ENCODE measurements at regions not wholly inside any gene's neighbourhood (a gene's known extent, or its start where the extent isn't known, plus 50 kb on each side); places are given as distances from the start of the nearest gene placed in this dataset.

GRCh38 chr3:55247666-55248065, 239.4 kb downstream of the WNT5A start:
- TF ChIP-seq CTCF (IDR thresholded peaks at IDR 0.05; ENCODE audit: unreplicated experiment), result no peak
- Mint-ChIP-seq H3K4me3 (ENCODE audit: low read depth) (no peak overlapping the region), H3K27ac (no peak overlapping the region), H3K4me1 (ENCODE audit: low read depth) (peaks cover 16% of the 10 kb centered on the region), H3K36me3 (ENCODE audit: insufficient read depth) (peaks cover 2% of the 10 kb centered on the region), H3K9me3 (ENCODE audit: low read depth) (peaks cover 20% of the 10 kb centered on the region), H3K27me3 (peaks cover 10% of the 10 kb centered on the region)
- no peak for DNase-seq (ENCODE audit: low spot score, unreplicated experiment)

GRCh38 chr3:55246033-55246432, 241.1 kb downstream of the WNT5A start:
- Mint-ChIP-seq H3K4me1 (ENCODE audit: low read depth) (peaks cover 16% of the 10 kb centered on the region), H3K9me3 (ENCODE audit: low read depth) (peaks cover 20% of the 10 kb centered on the region), H3K4me3 (ENCODE audit: low read depth) (no peak overlapping the region), H3K36me3 (ENCODE audit: insufficient read depth) (peaks cover 2% of the 10 kb centered on the region), H3K27ac (peak overlapping the region; percentile 17), H3K27me3 (peaks cover 10% of the 10 kb centered on the region)
- no peak for TF ChIP-seq CTCF (IDR thresholded peaks at IDR 0.05; ENCODE audit: unreplicated experiment)
- no peak for DNase-seq (ENCODE audit: low spot score, unreplicated experiment)

GRCh38 chr3:55245351-55245750, 241.8 kb downstream of the WNT5A start:
- no peak for DNase-seq (ENCODE audit: low spot score, unreplicated experiment)
- Mint-ChIP-seq H3K27me3 (peaks cover 10% of the 10 kb centered on the region), H3K9me3 (ENCODE audit: low read depth) (peaks cover 17% of the 10 kb centered on the region), H3K36me3 (ENCODE audit: insufficient read depth) (peaks cover 2% of the 10 kb centered on the region), H3K4me1 (ENCODE audit: low read depth) (peaks cover 16% of the 10 kb centered on the region), H3K27ac (no peak overlapping the region), H3K4me3 (ENCODE audit: low read depth) (no peak overlapping the region)
- TF ChIP-seq CTCF (IDR thresholded peaks at IDR 0.05; ENCODE audit: unreplicated experiment), result no peak

- Mint-ChIP-seq H3K4me1 (ENCODE audit: low read depth) (peaks cover 16% of the 10 kb centered on the region), H3K4me3 (ENCODE audit: low read depth) (no peak overlapping the region), H3K27ac (no peak overlapping the region), H3K27me3 (peaks cover 11% of the 10 kb centered on the region), H3K9me3 (ENCODE audit: low read depth) (peaks cover 10% of the 10 kb centered on the region), H3K36me3 (ENCODE audit: insufficient read depth) (peaks cover 2% of the 10 kb centered on the region)
- DNase-seq (ENCODE audit: low spot score, unreplicated experiment), result no peak
- TF ChIP-seq CTCF (IDR thresholded peaks at IDR 0.05; ENCODE audit: unreplicated experiment), result no peak
Measured at GRCh38 chr3:55244247-55244646, 242.9 kb downstream of the WNT5A start.

DNA sequence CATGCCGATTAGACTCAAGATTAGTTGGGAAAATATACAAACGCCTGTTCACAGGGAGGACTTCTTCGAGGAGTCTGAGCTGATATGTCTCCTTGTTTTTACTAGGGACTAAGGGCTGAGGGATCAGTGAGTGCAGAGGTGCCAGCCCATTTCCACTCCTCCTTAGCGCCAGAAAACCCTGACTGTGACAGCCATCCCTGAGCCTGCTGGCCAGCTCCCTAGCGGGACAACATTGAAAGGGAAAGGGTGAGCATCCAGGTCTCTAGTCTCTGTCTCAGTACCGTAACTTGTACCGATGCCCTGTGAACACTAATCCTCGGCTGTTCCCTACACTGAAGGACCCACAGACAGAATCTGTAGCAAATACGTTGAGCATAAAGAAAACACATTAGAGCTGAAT, 243.4 kb downstream of the WNT5A start:
- no peak overlapping the region for H3K27ac Mint-ChIP-seq

More for the DNA sequence above, 243.4 kb downstream of the WNT5A start:
- TF ChIP-seq CTCF (IDR thresholded peaks at IDR 0.05; ENCODE audit: unreplicated experiment), result no peak
- H3K4me3 Mint-ChIP-seq (ENCODE audit: low read depth), result no peak overlapping the region
- H3K27me3 Mint-ChIP-seq, result peaks cover 15% of the 10 kb centered on the region
- no peak for DNase-seq (ENCODE audit: low spot score, unreplicated experiment)
- H3K9me3 Mint-ChIP-seq (ENCODE audit: low read depth), result peaks cover 5% of the 10 kb centered on the region
- peaks cover 2% of the 10 kb centered on the region for H3K36me3 Mint-ChIP-seq (ENCODE audit: insufficient read depth)
- peaks cover 16% of the 10 kb centered on the region for H3K4me1 Mint-ChIP-seq (ENCODE audit: low read depth)
